Mesenchymal stem cell (in vitro differentiated cells and primary cell): ENCODE measurements at regions not wholly inside any gene's neighbourhood (a gene's known extent, or its start where the extent isn't known, plus 50 kb on each side); places are given as distances from the start of the nearest gene placed in this dataset.

Experiments used
- DNase-seq: peaks from one replicate; pipeline ENCODE4 v3.0.0-alpha.2; 2013
- H2AFZ ChIP-seq: one replicate; pipeline ENCODE4 v1.6.1; 2013; ENCODE audit warnings: low read depth, mild to moderate bottlenecking, control low read depth, inconsistent platforms, low read length, moderate library complexity
- H2AK5ac ChIP-seq: 2 replicates; pipeline ENCODE4 v1.6.1; 2013; ENCODE audit warnings: low read length, moderate library complexity, mild to moderate bottlenecking, inconsistent platforms; ENCODE audit not compliant: severe bottlenecking
- H2BK120ac ChIP-seq: one replicate; pipeline ENCODE4 v1.6.1; 2013; ENCODE audit warnings: low read depth, mild to moderate bottlenecking, inconsistent platforms, low read length, moderate library complexity
- H2BK12ac ChIP-seq, 2 experiments: one replicate each; pipeline ENCODE4 v1.6.1; 2013; ENCODE audit warnings: inconsistent platforms in 2 of 2, low read length in 2 of 2, mild to moderate bottlenecking in 2 of 2, moderate library complexity in 2 of 2, control low read depth in 1 of 2
- H2BK15ac ChIP-seq: one replicate; pipeline ENCODE4 v1.6.1; 2013; ENCODE audit warnings: mild to moderate bottlenecking, low read depth, inconsistent platforms; ENCODE audit not compliant: poor library complexity, severe bottlenecking
- H2BK5ac ChIP-seq: 2 replicates; pipeline ENCODE4 v1.6.1; 2013; ENCODE audit warnings: low read depth, mild to moderate bottlenecking, low read length, control low read depth, inconsistent platforms; ENCODE audit not compliant: poor library complexity, severe bottlenecking
- H3K14ac ChIP-seq, 2 experiments: one replicate each; pipeline ENCODE4 v1.6.1; 2013; ENCODE audit warnings: inconsistent platforms in 2 of 2, low read length in 2 of 2, control low read depth in 1 of 2, mild to moderate bottlenecking in 1 of 2, moderate library complexity in 1 of 2
- H3K18ac ChIP-seq, 2 experiments: one replicate each; pipeline ENCODE4 v1.6.1; 2013; ENCODE audit warnings: inconsistent platforms in 2 of 2, low read length in 2 of 2, control low read depth in 1 of 2, low read depth in 1 of 2, mild to moderate bottlenecking in 1 of 2
- H3K23ac ChIP-seq, 2 experiments: one replicate each; pipeline ENCODE4 v1.6.1; 2013; ENCODE audit warnings: inconsistent platforms in 2 of 2, low read length in 2 of 2, mild to moderate bottlenecking in 2 of 2, moderate library complexity in 2 of 2, control low read depth in 1 of 2
- H3K27ac ChIP-seq: 2 replicates; pipeline ENCODE4 v1.5.1; 2013; ENCODE audit warnings: mild to moderate bottlenecking, moderate library complexity, low read length, control low read depth, inconsistent platforms; ENCODE audit not compliant: poor library complexity, severe bottlenecking
- H3K27me3 ChIP-seq, 2 experiments: 2 replicates each; pipeline versions ENCODE4 v1.6.1 to v1.7.0; 2013; ENCODE audit warnings: low read length in 2 of 2, mild to moderate bottlenecking in 2 of 2, moderate library complexity in 2 of 2, control low read depth in 1 of 2, inconsistent platforms in 1 of 2; ENCODE audit not compliant: control insufficient read depth in 1 of 2, insufficient read depth in 1 of 2
- H3K36me3 ChIP-seq, 2 experiments: 2 replicates each; pipeline versions ENCODE4 v1.6.1 to v1.7.0; 2013; ENCODE audit warnings: low read length in 2 of 2, control low read depth in 1 of 2, inconsistent platforms in 1 of 2, low read depth in 1 of 2, mild to moderate bottlenecking in 1 of 2; ENCODE audit not compliant: insufficient read depth in 2 of 2, control insufficient read depth in 1 of 2
- H3K4ac ChIP-seq, 2 experiments: one replicate each; pipeline ENCODE4 v1.6.1; 2013; ENCODE audit warnings: inconsistent platforms in 2 of 2, low read length in 2 of 2, mild to moderate bottlenecking in 2 of 2, moderate library complexity in 2 of 2, control low read depth in 1 of 2, low read depth in 1 of 2
- H3K4me1 ChIP-seq: 2 replicates; pipeline ENCODE4 v1.6.1; 2013; ENCODE audit warnings: low read depth, low read length, control low read depth; ENCODE audit not compliant: control insufficient read depth, insufficient read depth
- H3K4me2 ChIP-seq: 2 replicates; pipeline ENCODE4 v1.6.1; 2013; ENCODE audit warnings: low read length, mild to moderate bottlenecking, inconsistent platforms; ENCODE audit not compliant: poor library complexity, severe bottlenecking
- H3K4me3 ChIP-seq, 2 experiments: 2 replicates each; pipeline versions ENCODE4 v1.5.1 to v1.7.0; 2013; ENCODE audit warnings: low read length in 2 of 2, mild to moderate bottlenecking in 2 of 2, control low read depth in 1 of 2, low read depth in 1 of 2; ENCODE audit not compliant: insufficient read depth in 1 of 2
- H3K79me1 ChIP-seq: replicated peaks from 2 replicates; pipeline ENCODE4 v1.6.1; 2013; ENCODE audit warnings: mild to moderate bottlenecking, control low read depth, low read length, inconsistent platforms; ENCODE audit not compliant: poor library complexity, severe bottlenecking
- H3K9ac ChIP-seq: 2 replicates; pipeline ENCODE4 v1.7.0; 2013; ENCODE audit warnings: mild to moderate bottlenecking, low read length, moderate library complexity
- H3K9me3 ChIP-seq: 2 replicates; pipeline ENCODE4 v1.7.0; 2013; ENCODE audit warnings: mild to moderate bottlenecking, low read length; ENCODE audit not compliant: control insufficient read depth
- H4K8ac ChIP-seq: one replicate; pipeline ENCODE4 v1.6.1; 2013; ENCODE audit warnings: inconsistent platforms, mild to moderate bottlenecking, low read length, moderate library complexity
- H4K91ac ChIP-seq: one replicate; pipeline ENCODE4 v1.6.1; 2013; ENCODE audit warnings: mild to moderate bottlenecking, low read length, inconsistent platforms
- WGBS: methylation state at CpG from one replicate; pipeline ENCODE4 v1.1.7; 2013; ENCODE audit warnings: mixed read lengths; 5-methylcytosine and 5-hydroxymethylcytosine counted together

- H3K36me3 ChIP-seq: no peaks in the 10 kb centered on the region
- 64% methylated on average over 1 of the region's 3 CpGs for WGBS
- no peak overlapping the region for H3K4me2 ChIP-seq
- H2AK5ac ChIP-seq: no peak overlapping the region
- H3K27me3 ChIP-seq: no peaks in the 10 kb centered on the region
- H3K4me1 ChIP-seq: peaks cover 8% of the 10 kb centered on the region
- no peak overlapping the region for H4K8ac ChIP-seq
- no peak overlapping the region for H3K9ac ChIP-seq
- H2AFZ ChIP-seq: no peak overlapping the region
- no peak overlapping the region for H3K4me3 ChIP-seq
- no peak overlapping the region for H3K27ac ChIP-seq
- H2BK5ac ChIP-seq: no peak overlapping the region
- no peaks in the 10 kb centered on the region for H3K79me1 ChIP-seq
- H2BK120ac ChIP-seq: no peak overlapping the region
- H2BK15ac ChIP-seq: no peak overlapping the region
- no peak overlapping the region for H3K18ac ChIP-seq
- no peak overlapping the region for H3K23ac ChIP-seq
- H2BK12ac ChIP-seq: peak overlapping the region in 1 of 2 experiments; percentile 71
- no peak for DNase-seq
- no peak overlapping the region for H4K91ac ChIP-seq
- no peak overlapping the region for H3K4ac ChIP-seq
- H3K9me3 ChIP-seq: peaks cover 4% of the 10 kb centered on the region
- H3K14ac ChIP-seq: no peak overlapping the region
These were observed 150.6 kb upstream of the FUT8 start for GRCh38 chr14:65261946-65262345.

- H3K4me3 ChIP-seq: no peak overlapping the region
- no peak overlapping the region for H2BK5ac ChIP-seq
- H3K79me1 ChIP-seq: no peaks in the 10 kb centered on the region
- H4K91ac ChIP-seq: no peak overlapping the region
- WGBS: 92% methylated on average over 6 of the region's 6 CpGs
- H3K27me3 ChIP-seq: no peaks in the 10 kb centered on the region
- H3K9ac ChIP-seq: no peak overlapping the region
- H2AK5ac ChIP-seq: no peak overlapping the region
- peaks cover 4% of the 10 kb centered on the region for H3K9me3 ChIP-seq
- H3K36me3 ChIP-seq: no peaks in the 10 kb centered on the region
- no peak overlapping the region for H2AFZ ChIP-seq
- DNase-seq: no peak
- peak overlapping the region in 1 of 2 experiments; percentile 40 for H3K18ac ChIP-seq
- H3K4ac ChIP-seq: no peak overlapping the region
- no peak overlapping the region for H2BK15ac ChIP-seq
- no peak overlapping the region for H3K27ac ChIP-seq
- H3K14ac ChIP-seq: no peak overlapping the region
- no peak overlapping the region for H2BK12ac ChIP-seq
- H3K4me1 ChIP-seq: peaks cover 3% of the 10 kb centered on the region
- H2BK120ac ChIP-seq: no peak overlapping the region
- H4K8ac ChIP-seq: no peak overlapping the region
- no peak overlapping the region for H3K4me2 ChIP-seq
- no peak overlapping the region for H3K23ac ChIP-seq
These were observed 149.2 kb upstream of the FUT8 start for GRCh38 chr14:65263177-65263788.

DNA sequence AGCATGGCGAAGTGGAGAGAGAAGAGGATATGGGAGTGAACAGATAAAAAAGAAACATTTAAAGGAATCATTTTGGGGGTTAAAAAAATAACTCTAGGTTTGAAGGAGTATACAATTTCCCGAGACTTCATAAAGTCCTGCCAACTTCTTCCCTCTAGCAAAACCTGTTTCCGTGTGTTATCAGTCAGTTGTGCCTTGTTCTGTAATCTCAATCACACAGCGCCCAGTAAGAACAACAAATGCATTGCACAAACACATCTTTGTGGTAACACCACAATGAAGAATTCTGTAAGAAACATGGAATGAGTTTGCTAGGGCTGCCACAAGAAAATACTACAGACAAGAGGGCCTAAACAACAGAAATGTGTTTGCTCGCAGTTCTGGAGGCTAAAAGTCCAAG is 144.7 kb upstream of the FUT8 start:
- H3K14ac ChIP-seq: no peak overlapping the region
- no peaks in the 10 kb centered on the region for H3K27me3 ChIP-seq
- no peak overlapping the region for H2BK5ac ChIP-seq
- H3K36me3 ChIP-seq: no peaks in the 10 kb centered on the region
- H4K91ac ChIP-seq: no peak overlapping the region
- no peak overlapping the region for H3K4me2 ChIP-seq
- H2AFZ ChIP-seq: no peak overlapping the region
- H3K9ac ChIP-seq: no peak overlapping the region
- H3K4ac ChIP-seq: no peak overlapping the region
- H2BK12ac ChIP-seq: no peak overlapping the region
- H2BK120ac ChIP-seq: no peak overlapping the region
- H3K27ac ChIP-seq: no peak overlapping the region
- peaks cover 3% of the 10 kb centered on the region for H3K4me1 ChIP-seq
- H3K23ac ChIP-seq: no peak overlapping the region
- no peaks in the 10 kb centered on the region for H3K79me1 ChIP-seq
- H3K9me3 ChIP-seq: no peaks in the 10 kb centered on the region
- H2AK5ac ChIP-seq: no peak overlapping the region
- H3K4me3 ChIP-seq: no peak overlapping the region
- 97% methylated on average over 5 of the region's 5 CpGs for WGBS
- no peak for DNase-seq
- no peak overlapping the region for H3K18ac ChIP-seq
- no peak overlapping the region for H2BK15ac ChIP-seq
- no peak overlapping the region for H4K8ac ChIP-seq

GRCh38 chr14:65268594-65268993 is 143.9 kb upstream of the FUT8 start:
- Histone ChIP-seq H3K27ac (no peak overlapping the region), H2BK120ac (no peak overlapping the region), H3K18ac (peak overlapping the region in 1 of 2 experiments; percentile 16), H2BK5ac (no peak overlapping the region), H3K23ac (no peak overlapping the region), H2BK12ac (no peak overlapping the region), H4K8ac (no peak overlapping the region), H3K4me3 (no peak overlapping the region), H4K91ac (no peak overlapping the region), H3K4ac (no peak overlapping the region), H3K36me3 (no peaks in the 10 kb centered on the region), H2AK5ac (no peak overlapping the region), H3K14ac (no peak overlapping the region), H3K9me3 (no peaks in the 10 kb centered on the region), H3K4me2 (no peak overlapping the region), H3K79me1 (no peaks in the 10 kb centered on the region), H3K27me3 (no peaks in the 10 kb centered on the region), H3K4me1 (no peaks in the 10 kb centered on the region), H2AFZ (no peak overlapping the region), H2BK15ac (no peak overlapping the region), H3K9ac (no peak overlapping the region)
- WGBS: 94% methylated on average over 5 of the region's 5 CpGs
- no peak for DNase-seq
